GM12865 (cell line): ENCODE measurements at regions not wholly inside any gene's neighbourhood (a gene's known extent, or its start where the extent isn't known, plus 50 kb on each side); places are given as distances from the start of the nearest gene placed in this dataset.
A peak's percentile ranks its signal among the peaks of the same experiment; 100 is the strongest.

Experiments
- DNase-seq: peaks from one replicate; pipeline ENCODE4 v3.0.0; 2010; ENCODE audit warnings: low read depth
- H3K4me3 ChIP-seq: 2 replicates; pipeline ENCODE4 v1.5.1; 2011; ENCODE audit warnings: mild to moderate bottlenecking, low read depth, low read length, control low read depth
- CTCF ChIP-seq: IDR thresholded peaks from 2 replicates; pipeline ENCODE4 v1.5.1; 2011; ENCODE audit warnings: low read length, control low read depth, low read depth, inconsistent platforms; ENCODE audit not compliant: insufficient read depth; ENCODE audit errors: missing control alignments

DNA sequence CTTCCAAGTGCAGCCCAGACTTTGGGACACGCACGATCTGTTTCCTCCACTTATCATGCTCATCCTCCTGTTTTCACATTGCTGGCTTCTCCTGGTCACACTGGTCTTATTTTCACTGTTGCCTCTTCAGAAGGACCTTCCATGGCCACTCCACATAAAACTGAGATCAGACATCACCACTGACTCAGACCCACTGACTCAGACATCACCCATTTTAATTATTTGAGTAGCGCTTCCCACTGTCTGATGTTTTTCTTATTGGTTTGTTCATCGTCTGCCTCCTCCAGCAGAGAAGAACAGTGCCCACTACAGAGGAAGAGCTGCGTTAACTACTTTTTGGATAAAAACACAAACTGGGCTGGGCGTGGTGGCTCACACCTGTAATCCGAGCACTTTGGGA, 270.5 kb upstream of the PWP1 start:
- no peak overlapping the region for H3K4me3 ChIP-seq
- TF ChIP-seq CTCF: no peak
- no peak for DNase-seq

- TF ChIP-seq CTCF: no peak
- no peak for DNase-seq
- no peak overlapping the region for H3K4me3 ChIP-seq
These were observed 269.8 kb upstream of the PWP1 start for GRCh38 chr12:107415834-107416233.

GRCh38 chr12:107417004-107417403, 268.6 kb upstream of the PWP1 start:
- no peak for TF ChIP-seq CTCF
- DNase-seq: no peak
- H3K4me3 ChIP-seq: no peak overlapping the region

DNA sequence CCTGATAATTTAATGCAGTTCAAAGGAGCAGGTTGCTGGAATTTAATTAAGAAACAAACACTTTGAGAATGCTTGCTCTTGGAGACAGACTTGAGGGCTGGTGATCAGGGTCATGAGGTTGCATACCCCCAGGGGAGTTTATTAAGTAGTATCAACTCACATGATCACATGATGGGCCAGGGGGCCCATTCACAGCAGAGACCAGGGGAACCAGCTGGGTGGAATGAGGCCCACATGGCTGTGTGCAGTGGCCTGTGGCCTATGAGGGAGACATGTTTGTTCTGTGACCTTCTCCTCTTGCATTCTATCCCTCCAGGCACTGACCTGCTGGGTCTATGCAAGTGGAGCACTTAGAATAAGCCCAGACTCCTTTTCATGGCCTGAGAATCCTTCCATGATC, 266.6 kb upstream of the PWP1 start:
- H3K4me3 ChIP-seq: no peak overlapping the region
- DNase-seq: no peak
- no peak for TF ChIP-seq CTCF

- no peak for TF ChIP-seq CTCF
- no peak for DNase-seq
- H3K4me3 ChIP-seq: no peak overlapping the region
These were observed 262.1 kb upstream of the PWP1 start for GRCh38 chr12:107423531-107423930.

DNA sequence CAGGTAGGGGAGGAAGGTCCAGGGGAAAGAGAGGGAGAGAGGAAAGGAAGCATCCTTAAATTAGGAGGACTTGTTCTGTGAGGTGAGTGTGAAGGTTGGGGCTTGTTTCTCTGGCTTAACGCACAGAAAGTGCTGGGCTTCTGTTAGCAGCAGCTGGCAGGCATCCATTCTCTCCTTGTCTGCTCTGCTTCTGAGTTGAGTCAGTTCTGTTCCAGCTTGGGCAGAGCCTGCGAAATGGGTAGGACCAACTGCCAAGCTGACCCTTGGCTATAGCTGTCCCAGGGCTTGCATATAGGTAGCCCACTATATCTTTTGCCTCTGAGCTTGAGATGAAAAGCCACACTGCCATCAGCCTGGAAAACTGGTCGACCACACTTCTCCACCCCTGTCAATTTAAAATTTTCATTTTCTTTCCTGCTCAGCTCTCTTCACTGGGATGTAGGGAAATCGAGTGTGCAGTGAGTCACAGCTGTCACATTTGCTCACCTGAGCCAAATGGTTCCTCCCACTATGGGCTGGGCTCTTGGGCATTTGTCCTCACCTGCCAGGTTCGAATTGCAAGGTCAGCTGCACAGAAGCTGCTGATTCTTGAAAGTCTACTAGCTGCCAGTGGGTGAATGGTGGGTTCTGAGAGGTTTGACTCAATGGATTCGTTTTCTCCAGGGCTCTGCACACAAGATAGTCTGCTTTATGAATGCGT, 256.4 kb upstream of the PWP1 start:
- H3K4me3 ChIP-seq: no peak overlapping the region
- no peak for DNase-seq
- TF ChIP-seq CTCF: no peak

DNA sequence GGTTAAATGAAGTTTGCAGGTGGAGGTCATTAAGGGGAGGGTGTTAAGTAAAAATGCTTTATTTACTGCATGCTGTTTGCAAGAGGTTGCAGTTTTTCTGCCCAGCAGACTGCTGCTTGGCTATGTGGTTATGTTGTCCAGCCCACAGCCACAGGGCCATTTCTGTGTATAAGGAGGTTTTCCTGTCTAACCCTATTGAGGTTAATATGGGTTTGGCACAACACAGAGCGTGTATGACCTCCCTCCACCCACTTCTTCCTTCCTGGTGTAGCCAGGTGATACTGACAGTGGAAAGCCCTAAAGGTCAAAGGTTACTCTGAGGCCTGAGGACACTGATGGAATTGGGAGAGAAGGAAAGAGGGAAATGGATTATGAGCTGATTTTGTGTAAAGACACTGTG, 253.7 kb upstream of the PWP1 start:
- TF ChIP-seq CTCF: no peak
- DNase-seq: peak; percentile 8

More for the DNA sequence above, 253.7 kb upstream of the PWP1 start:
- H3K4me3 ChIP-seq: no peak overlapping the region
